H9 (cell line): ENCODE measurements at regions not wholly inside any gene's neighbourhood (a gene's known extent, or its start where the extent isn't known, plus 50 kb on each side); places are given as distances from the start of the nearest gene placed in this dataset.

ENCODE experiments used
- DNase-seq: peaks from one replicate; pipeline ENCODE4 v3.0.0-alpha.2; 2017
- H2AFZ ChIP-seq: one replicate; pipeline ENCODE4 v1.6.1; 2013; ENCODE audit warnings: mild to moderate bottlenecking, low read length, control low read depth, moderate library complexity
- H2AK5ac ChIP-seq: 2 replicates; pipeline ENCODE4 v1.6.1; 2013; ENCODE audit warnings: low read length, control low read depth, mixed read lengths; ENCODE audit not compliant: insufficient read length
- H2BK120ac ChIP-seq: one replicate; pipeline ENCODE4 v1.6.1; 2013; ENCODE audit warnings: low read depth, mild to moderate bottlenecking, low read length, control low read depth, inconsistent platforms; ENCODE audit not compliant: poor library complexity, severe bottlenecking
- H2BK12ac ChIP-seq: 2 replicates; pipeline ENCODE4 v1.6.1; 2013; ENCODE audit warnings: low read length, control low read depth, mixed read lengths, low read depth; ENCODE audit not compliant: insufficient read length
- H2BK15ac ChIP-seq: 2 replicates; pipeline ENCODE4 v1.6.1; 2013; ENCODE audit warnings: low read depth, low read length, control low read depth
- H2BK20ac ChIP-seq: one replicate; pipeline ENCODE4 v1.6.1; 2013; ENCODE audit warnings: low read depth, mild to moderate bottlenecking, low read length, control low read depth, inconsistent platforms; ENCODE audit not compliant: poor library complexity, severe bottlenecking
- H2BK5ac ChIP-seq: 2 replicates; pipeline ENCODE4 v1.6.1; 2013; ENCODE audit warnings: low read length, control low read depth, mixed read lengths; ENCODE audit not compliant: insufficient read length
- H3K14ac ChIP-seq: 2 replicates; pipeline ENCODE4 v1.6.1; 2013; ENCODE audit warnings: low read length, control low read depth; ENCODE audit not compliant: insufficient read depth
- H3K18ac ChIP-seq: 2 replicates; pipeline ENCODE4 v1.6.1; 2013; ENCODE audit warnings: low read depth, mild to moderate bottlenecking, mixed read lengths, low read length, control low read depth; ENCODE audit not compliant: insufficient read length
- H3K23ac ChIP-seq: 2 replicates; pipeline ENCODE4 v1.6.1; 2013; ENCODE audit warnings: low read length, control low read depth, mixed read lengths, low read depth; ENCODE audit not compliant: insufficient read length
- H3K23me2 ChIP-seq: 2 replicates; pipeline ENCODE4 v1.6.1; 2013; ENCODE audit warnings: low read depth, mild to moderate bottlenecking, mixed read lengths, low read length, control low read depth; ENCODE audit not compliant: insufficient read length, poor library complexity, severe bottlenecking
- H3K27ac ChIP-seq: 2 replicates; pipeline ENCODE4 v1.5.1; 2013; ENCODE audit warnings: low read length, control low read depth, mixed read lengths, low read depth; ENCODE audit not compliant: insufficient read length
- H3K27me3 ChIP-seq: 2 replicates; pipeline ENCODE4 v1.6.1; 2013; ENCODE audit warnings: low read length, control low read depth, inconsistent platforms; ENCODE audit not compliant: insufficient read depth
- H3K4ac ChIP-seq: 2 replicates; pipeline ENCODE4 v1.6.1; 2013; ENCODE audit warnings: low read depth, mild to moderate bottlenecking, control low read depth, inconsistent platforms, low read length, moderate library complexity
- H3K4me1 ChIP-seq: 2 replicates; pipeline ENCODE4 v1.6.1; 2013; ENCODE audit warnings: low read length, control low read depth, inconsistent platforms; ENCODE audit not compliant: insufficient read depth
- H3K4me2 ChIP-seq: 2 replicates; pipeline ENCODE4 v1.6.1; 2013; ENCODE audit warnings: low read length, control low read depth, mixed read lengths; ENCODE audit not compliant: insufficient read length, insufficient read depth
- H3K56ac ChIP-seq: 2 replicates; pipeline ENCODE4 v1.6.1; 2013; ENCODE audit warnings: low read depth, mild to moderate bottlenecking, mixed read lengths, low read length, control low read depth; ENCODE audit not compliant: insufficient read length
- H3K79me1 ChIP-seq: 2 replicates; pipeline ENCODE4 v1.6.1; 2013; ENCODE audit warnings: low read depth, mild to moderate bottlenecking, moderate library complexity, low read length, control low read depth, inconsistent platforms; ENCODE audit not compliant: insufficient read depth, poor library complexity, severe bottlenecking
- H3K79me2 ChIP-seq: 2 replicates; pipeline ENCODE4 v1.6.1; 2013; ENCODE audit warnings: low read length, control low read depth, inconsistent platforms; ENCODE audit not compliant: insufficient read depth
- H3K9ac ChIP-seq: 2 replicates; pipeline ENCODE4 v1.6.1; 2013; ENCODE audit warnings: low read length, control low read depth, mixed read lengths; ENCODE audit not compliant: insufficient read length; ENCODE audit errors: extremely low read depth
- H3K9me3 ChIP-seq: one replicate; pipeline ENCODE4 v1.6.1; 2013; ENCODE audit warnings: low read depth, low read length, inconsistent platforms; ENCODE audit not compliant: control insufficient read depth
- H3T11ph ChIP-seq: one replicate; pipeline ENCODE4 v1.6.1; 2013; ENCODE audit warnings: mild to moderate bottlenecking, low read length, control low read depth, inconsistent platforms
- H4K20me1 ChIP-seq: one replicate; pipeline ENCODE4 v1.6.1; 2013; ENCODE audit not compliant: control insufficient read depth, insufficient read length, insufficient read depth
- H4K5ac ChIP-seq: 2 replicates; pipeline ENCODE4 v1.6.1; 2013; ENCODE audit warnings: low read depth, mild to moderate bottlenecking, mixed read lengths, low read length, control low read depth; ENCODE audit not compliant: insufficient read length
- H4K8ac ChIP-seq: replicated peaks from 2 replicates; pipeline ENCODE4 v1.6.1; 2013; ENCODE audit warnings: low read length, control low read depth, mixed read lengths, low read depth; ENCODE audit not compliant: insufficient read length
- H4K91ac ChIP-seq: 2 replicates; pipeline ENCODE4 v1.6.1; 2013; ENCODE audit warnings: low read depth, mild to moderate bottlenecking, moderate library complexity, mixed read lengths, low read length, control low read depth; ENCODE audit not compliant: insufficient read length
- H3K27ac Mint-ChIP-seq, 3 experiments: 2 replicates in 2 of 3; 3 replicates in 1 of 3; pipeline ENCODE4 v1.8.0; 2020 to 2021; ENCODE audit warnings: mixed read lengths in 3 of 3, mild to moderate bottlenecking in 1 of 3, moderate library complexity in 1 of 3
- H3K27me3 Mint-ChIP-seq: 2 replicates; pipeline ENCODE4 v1.8.0; 2021; ENCODE audit warnings: low read depth, mild to moderate bottlenecking, moderate library complexity, mixed read lengths
- H3K36me3 Mint-ChIP-seq, 3 experiments: 2 replicates in 2 of 3; 3 replicates in 1 of 3; pipeline ENCODE4 v1.8.0; 2020 to 2021; ENCODE audit warnings: low read depth in 3 of 3, mixed read lengths in 3 of 3; ENCODE audit not compliant: insufficient read depth in 1 of 3
- H3K4me1 Mint-ChIP-seq, 2 experiments: 2 replicates each; pipeline ENCODE4 v1.8.0; 2020; ENCODE audit warnings: mixed read lengths in 2 of 2
- H3K4me3 Mint-ChIP-seq, 2 experiments: 2 replicates in 1 of 2; 3 replicates in 1 of 2; pipeline ENCODE4 v1.8.0; 2020 to 2021; ENCODE audit warnings: mild to moderate bottlenecking in 2 of 2, mixed read lengths in 2 of 2, moderate library complexity in 1 of 2
- H3K9me3 Mint-ChIP-seq, 2 experiments: 2 replicates in 1 of 2; 3 replicates in 1 of 2; pipeline ENCODE4 v1.8.0; 2020; ENCODE audit warnings: mild to moderate bottlenecking in 2 of 2, mixed read lengths in 2 of 2, moderate library complexity in 1 of 2
- WGBS: extraction: QIAGEN DNeasy Blood & Tissue Kit; methylation state at CpG from one replicate; pipeline ENCODE4 v1.1.7; 2013; ENCODE audit warnings: missing lambda C conversion rate, low lambda C conversion rate, mixed read lengths; ENCODE audit not compliant: insufficient read length; ENCODE audit errors: extremely low coverage; 5-methylcytosine and 5-hydroxymethylcytosine counted together
- TF ChIP-seq, protein P1 (sequence below): fragments of 200-600 bp; sonication (generic); conservative IDR thresholded peaks from 3 replicates; pipeline ENCODE4 v1.8.0; 2021; ENCODE audit warnings: antibody characterized with exemption, mild to moderate bottlenecking

DNA sequence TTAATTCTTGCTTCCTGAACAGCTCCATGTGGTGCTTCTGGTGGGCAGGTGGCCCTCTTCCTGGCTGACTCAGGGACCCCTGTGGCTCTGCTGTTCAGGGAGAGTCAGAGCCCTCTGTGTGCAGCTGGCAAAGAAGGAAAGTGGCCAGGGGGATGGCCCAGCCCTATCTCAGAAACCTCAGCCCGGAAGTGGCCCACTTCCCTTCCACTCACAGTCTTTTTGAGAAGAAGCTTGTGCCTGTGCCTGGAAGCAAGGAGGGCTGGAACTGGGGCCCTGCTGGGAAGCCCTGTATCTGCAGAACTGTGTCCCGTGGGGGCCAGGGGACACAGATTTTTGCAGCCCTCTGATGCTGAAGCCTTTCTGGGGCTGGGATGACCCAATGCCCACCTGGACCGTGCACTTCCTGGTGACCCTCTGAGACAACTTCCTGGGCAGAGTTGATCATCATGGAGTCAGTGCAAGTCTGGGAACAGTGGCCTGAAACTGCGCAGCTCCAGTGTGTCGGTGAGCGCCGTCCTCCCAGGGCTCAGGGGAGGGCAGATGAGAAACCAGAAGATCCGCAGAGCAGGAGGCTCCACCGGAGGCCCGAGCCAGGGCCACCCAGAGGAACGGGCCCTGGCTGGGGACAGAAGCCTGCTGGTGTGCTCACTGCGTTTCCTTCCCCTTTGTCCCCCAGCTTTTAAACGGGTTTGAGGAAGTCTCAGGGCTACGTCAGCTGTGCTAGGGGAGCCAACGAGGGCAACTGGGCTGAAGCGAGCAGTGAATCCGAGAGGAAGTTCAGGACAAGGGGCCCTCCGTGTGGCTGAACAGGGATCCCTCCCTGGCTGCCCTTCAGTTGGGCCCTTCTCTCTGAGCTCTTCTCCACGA lies 217.4 kb upstream of the RTL1 start:
- H2BK120ac ChIP-seq, result no peak overlapping the region
- Mint-ChIP-seq H3K4me1 (peaks cover 17 to 19% of the 10 kb centered on the region in 2 experiments), H3K9me3 (peaks cover 0 to 4% of the 10 kb centered on the region in 2 experiments; a peak in 1 of 5 replicates), H3K36me3 (no peaks in the 10 kb centered on the region), H3K27ac (peak overlapping the region in 1 of 3 experiments; percentile 72; a peak in 1 of 7 replicates), H3K27me3 (peaks cover 16% of the 10 kb centered on the region), H3K4me3 (no peak overlapping the region)
- no peak overlapping the region for H2BK12ac ChIP-seq
- H4K20me1 ChIP-seq, result no peaks in the 10 kb centered on the region
- H3K23me2 ChIP-seq, result no peaks in the 10 kb centered on the region
- no peak overlapping the region for H3K23ac ChIP-seq
- H3K4me1 ChIP-seq, result no peaks in the 10 kb centered on the region
- no peak overlapping the region for H3K4me2 ChIP-seq
- H2AFZ ChIP-seq, result no peak overlapping the region
- no peak overlapping the region for H3K27ac ChIP-seq
- TF ChIP-seq, protein P1, sequence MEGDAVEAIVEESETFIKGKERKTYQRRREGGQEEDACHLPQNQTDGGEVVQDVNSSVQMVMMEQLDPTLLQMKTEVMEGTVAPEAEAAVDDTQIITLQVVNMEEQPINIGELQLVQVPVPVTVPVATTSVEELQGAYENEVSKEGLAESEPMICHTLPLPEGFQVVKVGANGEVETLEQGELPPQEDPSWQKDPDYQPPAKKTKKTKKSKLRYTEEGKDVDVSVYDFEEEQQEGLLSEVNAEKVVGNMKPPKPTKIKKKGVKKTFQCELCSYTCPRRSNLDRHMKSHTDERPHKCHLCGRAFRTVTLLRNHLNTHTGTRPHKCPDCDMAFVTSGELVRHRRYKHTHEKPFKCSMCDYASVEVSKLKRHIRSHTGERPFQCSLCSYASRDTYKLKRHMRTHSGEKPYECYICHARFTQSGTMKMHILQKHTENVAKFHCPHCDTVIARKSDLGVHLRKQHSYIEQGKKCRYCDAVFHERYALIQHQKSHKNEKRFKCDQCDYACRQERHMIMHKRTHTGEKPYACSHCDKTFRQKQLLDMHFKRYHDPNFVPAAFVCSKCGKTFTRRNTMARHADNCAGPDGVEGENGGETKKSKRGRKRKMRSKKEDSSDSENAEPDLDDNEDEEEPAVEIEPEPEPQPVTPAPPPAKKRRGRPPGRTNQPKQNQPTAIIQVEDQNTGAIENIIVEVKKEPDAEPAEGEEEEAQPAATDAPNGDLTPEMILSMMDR, result no peak
- no peak overlapping the region for H2BK20ac ChIP-seq
- no peak overlapping the region; the same call in 1 of the 2 replicates for H3K14ac ChIP-seq
- no peak overlapping the region for H3K4ac ChIP-seq
- no peak overlapping the region for H4K91ac ChIP-seq
- no CpG with 5 or more reads among the region's 19 CpGs for WGBS
- H3K9ac ChIP-seq, result no peak overlapping the region
- H2BK5ac ChIP-seq, result no peak overlapping the region
- H2BK15ac ChIP-seq, result no peak overlapping the region
- DNase-seq, result peak; percentile 24
- H2AK5ac ChIP-seq, result no peak overlapping the region
- H4K8ac ChIP-seq, result no peak overlapping the region
- no peak overlapping the region for H3T11ph ChIP-seq
- no peak overlapping the region for H3K18ac ChIP-seq
- no peak overlapping the region for H4K5ac ChIP-seq
- no peaks in the 10 kb centered on the region for H3K27me3 ChIP-seq
- H3K79me2 ChIP-seq, result no peaks in the 10 kb centered on the region
- H3K9me3 ChIP-seq, result no peaks in the 10 kb centered on the region
- no peak overlapping the region for H3K56ac ChIP-seq
- H3K79me1 ChIP-seq, result no peaks in the 10 kb centered on the region
